ENCODE measurements at regions not wholly inside any gene's neighbourhood (a gene's known extent, or its start where the extent isn't known, plus 50 kb on each side); places are given as distances from the start of the nearest gene placed in this dataset.

DNA sequence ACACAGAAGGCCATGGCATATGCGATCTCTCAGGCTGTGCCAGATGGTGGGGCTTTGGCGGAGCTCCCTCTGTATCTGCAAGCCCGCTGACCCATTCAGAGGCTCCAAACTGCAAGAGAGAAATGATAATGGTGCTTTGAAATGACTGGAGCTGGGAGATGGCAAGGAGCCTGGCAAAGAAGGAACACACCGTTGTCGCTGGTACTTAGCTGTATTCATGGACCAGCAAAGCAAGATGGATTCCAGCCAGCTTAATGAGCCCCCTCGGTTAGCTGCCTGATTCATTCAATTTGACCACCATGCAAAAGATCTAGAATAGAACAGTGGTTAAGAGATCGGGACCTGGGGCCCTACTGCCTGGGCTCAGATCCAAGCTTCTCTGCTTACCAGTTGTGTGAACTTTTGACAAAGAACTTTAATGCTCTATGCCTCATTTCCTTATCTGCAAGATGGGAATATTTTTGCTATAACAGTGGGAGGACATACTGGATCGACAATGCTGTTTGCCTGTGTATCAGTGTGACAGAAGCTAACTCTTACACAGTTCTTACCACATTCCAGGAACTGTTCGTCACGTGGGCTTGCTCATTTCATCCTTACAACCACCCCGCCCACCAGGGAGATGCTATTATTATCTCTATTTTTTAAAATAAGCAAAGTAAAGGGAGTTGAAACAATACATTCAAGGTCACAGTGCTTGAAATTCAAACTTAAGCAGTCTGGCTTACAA is 317.8 kb upstream of the SULF2 start:
- TF ChIP-seq, protein P1, sequence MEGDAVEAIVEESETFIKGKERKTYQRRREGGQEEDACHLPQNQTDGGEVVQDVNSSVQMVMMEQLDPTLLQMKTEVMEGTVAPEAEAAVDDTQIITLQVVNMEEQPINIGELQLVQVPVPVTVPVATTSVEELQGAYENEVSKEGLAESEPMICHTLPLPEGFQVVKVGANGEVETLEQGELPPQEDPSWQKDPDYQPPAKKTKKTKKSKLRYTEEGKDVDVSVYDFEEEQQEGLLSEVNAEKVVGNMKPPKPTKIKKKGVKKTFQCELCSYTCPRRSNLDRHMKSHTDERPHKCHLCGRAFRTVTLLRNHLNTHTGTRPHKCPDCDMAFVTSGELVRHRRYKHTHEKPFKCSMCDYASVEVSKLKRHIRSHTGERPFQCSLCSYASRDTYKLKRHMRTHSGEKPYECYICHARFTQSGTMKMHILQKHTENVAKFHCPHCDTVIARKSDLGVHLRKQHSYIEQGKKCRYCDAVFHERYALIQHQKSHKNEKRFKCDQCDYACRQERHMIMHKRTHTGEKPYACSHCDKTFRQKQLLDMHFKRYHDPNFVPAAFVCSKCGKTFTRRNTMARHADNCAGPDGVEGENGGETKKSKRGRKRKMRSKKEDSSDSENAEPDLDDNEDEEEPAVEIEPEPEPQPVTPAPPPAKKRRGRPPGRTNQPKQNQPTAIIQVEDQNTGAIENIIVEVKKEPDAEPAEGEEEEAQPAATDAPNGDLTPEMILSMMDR (IDR thresholded peaks at IDR 0.05; ENCODE audit: borderline replicate concordance, extremely low read depth, low read length, poor library complexity, severe bottlenecking): no peak
- no peak for TF ChIP-seq EZH2 (IDR thresholded peaks at IDR 0.05; ENCODE audit: borderline replicate concordance, low read depth, low read length, severe bottlenecking)
